T-helper 1 cell (primary cell): ENCODE measurements at regions not wholly inside any gene's neighbourhood (a gene's known extent, or its start where the extent isn't known, plus 50 kb on each side); places are given as distances from the start of the nearest gene placed in this dataset.
A peak's percentile ranks its signal among the peaks of the same experiment; 100 is the strongest.
"Not testable (repeated sequence)": the region's sequence is repeated elsewhere in the genome, so short reads cannot be mapped to it uniquely, and the experiment has no call there.

Experiments used
- DNase-seq, 5 donors: peaks; one replicate each; pipeline ENCODE4 v3.0.0-alpha.2; 2012 to 2020

- DNase-seq, result no peak
These were observed 198.9 kb downstream of the LRATD1 start for GRCh38 chr2:14831458-14831857.

GRCh38 chr2:14843507-14844204, 211.1 kb downstream of the LRATD1 start:
- no peak for DNase-seq

GRCh38 chr2:14855751-14856150, 223.2 kb downstream of the LRATD1 start:
- no peak for DNase-seq

- DNase-seq, result no peak
These were observed 228.7 kb downstream of the LRATD1 start for GRCh38 chr2:14861181-14861580.

GRCh38 chr2:14866736-14867352, 234.3 kb downstream of the LRATD1 start:
- no peak for DNase-seq

- no peak for DNase-seq
These were observed 235.3 kb downstream of the LRATD1 start for GRCh38 chr2:14867853-14868252.

- peak in 1 of 5 donors; percentile 8 for DNase-seq
These were observed 240.3 kb downstream of the LRATD1 start for GRCh38 chr2:14872779-14873325.

GRCh38 chr2:14881651-14882327, 249.3 kb downstream of the LRATD1 start:
- DNase-seq, result no peak

GRCh38 chr2:14884651-14885050, 252.1 kb downstream of the LRATD1 start:
- DNase-seq, result no peak

- no peak for DNase-seq
These were observed 259.0 kb downstream of the LRATD1 start for GRCh38 chr2:14891546-14891945.

GRCh38 chr2:14896330-14897030, 264.0 kb downstream of the LRATD1 start:
- no peak for DNase-seq

GRCh38 chr2:14899621-14900414, 267.3 kb downstream of the LRATD1 start:
- no peak for DNase-seq

- no peak for DNase-seq
These were observed 269.2 kb downstream of the LRATD1 start for GRCh38 chr2:14901737-14902136.

- no peak for DNase-seq
These were observed 270.4 kb downstream of the LRATD1 start for GRCh38 chr2:14902953-14903352.

- DNase-seq, result peak in 4 of 5 donors; percentile 5 to 64 (median 10)
These were observed 271.3 kb downstream of the LRATD1 start for GRCh38 chr2:14903709-14904374.

GRCh38 chr2:14904378-14904777, 271.9 kb downstream of the LRATD1 start:
- DNase-seq, result not testable (repeated sequence)

- DNase-seq, result no peak
These were observed 273.1 kb downstream of the LRATD1 start for GRCh38 chr2:14905571-14905970.

GRCh38 chr2:14907014-14907612, 274.6 kb downstream of the LRATD1 start:
- no peak for DNase-seq

GRCh38 chr2:14909795-14910194, 277.3 kb downstream of the LRATD1 start:
- DNase-seq, result no peak

GRCh38 chr2:14910654-14911053, 278.1 kb downstream of the LRATD1 start:
- DNase-seq, result no peak

GRCh38 chr2:14915983-14916382, 283.5 kb downstream of the LRATD1 start:
- no peak for DNase-seq
